Activated T-helper 2 cell treated with anti-CD3 and anti-CD28 coated beads, Interferon-gamma antibody, Interleukin-2, Interleukin-4, amounts not matched to agents 10 μg/mL and 5 μg/mL and 100 μg/mL, durations not matched to agents 14 hours and 24 hours and 36 hours (primary cell): ENCODE measurements at regions not wholly inside any gene's neighbourhood (a gene's known extent, or its start where the extent isn't known, plus 50 kb on each side); places are given as distances from the start of the nearest gene placed in this dataset.

Source experiments
- DNase-seq: peaks from one replicate; pipeline ENCODE4 v3.0.0; 2021; ENCODE audit warnings: low spot score
- H3K27ac Mint-ChIP-seq: one replicate; pipeline ENCODE4 v1.8.0; 2021; ENCODE audit warnings: mixed read lengths
- H3K27me3 Mint-ChIP-seq: one replicate; pipeline ENCODE4 v1.8.0; 2021; ENCODE audit warnings: low read depth, mixed read lengths
- H3K36me3 Mint-ChIP-seq: one replicate; pipeline ENCODE4 v1.8.0; 2021; ENCODE audit warnings: low read depth, mixed read lengths
- H3K4me1 Mint-ChIP-seq: one replicate; pipeline ENCODE4 v1.8.0; 2021; ENCODE audit warnings: low read depth, mixed read lengths
- H3K4me3 Mint-ChIP-seq: one replicate; pipeline ENCODE4 v1.8.0; 2021; ENCODE audit warnings: low read depth, mild to moderate bottlenecking, moderate library complexity, mixed read lengths
- H3K9me3 Mint-ChIP-seq: one replicate; pipeline ENCODE4 v1.8.0; 2021; ENCODE audit warnings: mixed read lengths
- intact Hi-C: fragments of 100-400 bp; cut with micrococcal nuclease; formaldehyde crosslinking; loops from one replicate; pipeline ENCODE4 v1.15.1; 2023

GRCh38 chr3:1954632-1955031 is 144.0 kb upstream of the CNTN4 start:
- no peaks in the 10 kb centered on the region for H3K36me3 Mint-ChIP-seq
- no peak for DNase-seq
- no peak overlapping the region for H3K27ac Mint-ChIP-seq
- intact Hi-C loops = no loop called here
- peaks cover 18% of the 10 kb centered on the region for H3K9me3 Mint-ChIP-seq
- H3K27me3 Mint-ChIP-seq = no peaks in the 10 kb centered on the region
- no peak overlapping the region for H3K4me3 Mint-ChIP-seq
- peaks cover 2% of the 10 kb centered on the region for H3K4me1 Mint-ChIP-seq

- Mint-ChIP-seq H3K9me3 (peaks cover 18% of the 10 kb centered on the region), H3K27ac (no peak overlapping the region), H3K27me3 (no peaks in the 10 kb centered on the region), H3K4me3 (no peak overlapping the region), H3K4me1 (peaks cover 2% of the 10 kb centered on the region), H3K36me3 (no peaks in the 10 kb centered on the region)
- DNase-seq = no peak
- intact Hi-C loops = no loop called here
Measured at GRCh38 chr3:1955170-1955569, 143.5 kb upstream of the CNTN4 start.

- Mint-ChIP-seq H3K4me1 (peaks cover 2% of the 10 kb centered on the region), H3K36me3 (no peaks in the 10 kb centered on the region), H3K4me3 (no peak overlapping the region), H3K9me3 (peaks cover 18% of the 10 kb centered on the region), H3K27ac (no peak overlapping the region), H3K27me3 (no peaks in the 10 kb centered on the region)
- DNase-seq = no peak
- intact Hi-C loops = no loop called here
Measured at GRCh38 chr3:1955750-1956149, 142.9 kb upstream of the CNTN4 start.

GRCh38 chr3:1960506-1960905 is 138.2 kb upstream of the CNTN4 start:
- Mint-ChIP-seq H3K27ac (no peak overlapping the region), H3K4me1 (no peaks in the 10 kb centered on the region), H3K4me3 (no peak overlapping the region), H3K36me3 (no peaks in the 10 kb centered on the region), H3K9me3 (peaks cover 18% of the 10 kb centered on the region), H3K27me3 (no peaks in the 10 kb centered on the region)
- intact Hi-C loops = no loop called here
- no peak for DNase-seq

GRCh38 chr3:1962396-1963088 is 136.1 kb upstream of the CNTN4 start:
- intact Hi-C loops = no loop called here
- no peaks in the 10 kb centered on the region for H3K36me3 Mint-ChIP-seq
- no peak for DNase-seq
- H3K9me3 Mint-ChIP-seq = peaks cover 10% of the 10 kb centered on the region
- H3K27ac Mint-ChIP-seq = no peak overlapping the region
- H3K27me3 Mint-ChIP-seq = no peaks in the 10 kb centered on the region
- no peak overlapping the region for H3K4me3 Mint-ChIP-seq
- H3K4me1 Mint-ChIP-seq = no peaks in the 10 kb centered on the region

- no peaks in the 10 kb centered on the region for H3K27me3 Mint-ChIP-seq
- H3K27ac Mint-ChIP-seq = no peak overlapping the region
- H3K9me3 Mint-ChIP-seq = peaks cover 5% of the 10 kb centered on the region
- intact Hi-C loops = no loop called here
- H3K4me3 Mint-ChIP-seq = no peak overlapping the region
- H3K4me1 Mint-ChIP-seq = no peaks in the 10 kb centered on the region
- no peaks in the 10 kb centered on the region for H3K36me3 Mint-ChIP-seq
- no peak for DNase-seq
Measured at GRCh38 chr3:1963896-1964295, 134.8 kb upstream of the CNTN4 start.

GRCh38 chr3:1967525-1967924 is 131.1 kb upstream of the CNTN4 start:
- Mint-ChIP-seq H3K27me3 (no peaks in the 10 kb centered on the region), H3K4me1 (no peaks in the 10 kb centered on the region), H3K4me3 (no peak overlapping the region), H3K27ac (no peak overlapping the region), H3K9me3 (no peaks in the 10 kb centered on the region), H3K36me3 (no peaks in the 10 kb centered on the region)
- intact Hi-C loops = no loop called here
- no peak for DNase-seq

GRCh38 chr3:1969281-1969680 is 129.4 kb upstream of the CNTN4 start:
- H3K27me3 Mint-ChIP-seq = no peaks in the 10 kb centered on the region
- DNase-seq = no peak
- H3K36me3 Mint-ChIP-seq = no peaks in the 10 kb centered on the region
- intact Hi-C loops = no loop called here
- no peak overlapping the region for H3K27ac Mint-ChIP-seq
- no peaks in the 10 kb centered on the region for H3K4me1 Mint-ChIP-seq
- no peaks in the 10 kb centered on the region for H3K9me3 Mint-ChIP-seq
- H3K4me3 Mint-ChIP-seq = no peak overlapping the region

GRCh38 chr3:1971780-1972179 is 126.9 kb upstream of the CNTN4 start:
- intact Hi-C loops = no loop called here
- no peak overlapping the region for H3K27ac Mint-ChIP-seq
- H3K4me1 Mint-ChIP-seq = no peaks in the 10 kb centered on the region
- H3K9me3 Mint-ChIP-seq = no peaks in the 10 kb centered on the region
- H3K36me3 Mint-ChIP-seq = no peaks in the 10 kb centered on the region
- H3K27me3 Mint-ChIP-seq = no peaks in the 10 kb centered on the region
- no peak for DNase-seq
- no peak overlapping the region for H3K4me3 Mint-ChIP-seq

GRCh38 chr3:1979961-1980615 is 118.6 kb upstream of the CNTN4 start:
- no peaks in the 10 kb centered on the region for H3K36me3 Mint-ChIP-seq
- H3K4me3 Mint-ChIP-seq = no peak overlapping the region
- H3K4me1 Mint-ChIP-seq = no peaks in the 10 kb centered on the region
- intact Hi-C loops = no loop called here
- no peak for DNase-seq
- H3K9me3 Mint-ChIP-seq = no peaks in the 10 kb centered on the region
- H3K27me3 Mint-ChIP-seq = no peaks in the 10 kb centered on the region
- no peak overlapping the region for H3K27ac Mint-ChIP-seq

GRCh38 chr3:1987980-1988379 is 110.7 kb upstream of the CNTN4 start:
- Mint-ChIP-seq H3K4me3 (no peak overlapping the region), H3K27me3 (no peaks in the 10 kb centered on the region), H3K9me3 (no peaks in the 10 kb centered on the region), H3K27ac (no peak overlapping the region), H3K4me1 (no peaks in the 10 kb centered on the region), H3K36me3 (no peaks in the 10 kb centered on the region)
- intact Hi-C loops = no loop called here
- DNase-seq = no peak

- Mint-ChIP-seq H3K9me3 (peaks cover 5% of the 10 kb centered on the region), H3K4me3 (no peak overlapping the region), H3K27me3 (no peaks in the 10 kb centered on the region), H3K36me3 (no peaks in the 10 kb centered on the region), H3K4me1 (no peaks in the 10 kb centered on the region), H3K27ac (no peak overlapping the region)
- intact Hi-C loops = no loop called here
- DNase-seq = no peak
Measured at GRCh38 chr3:1998739-1999138, 99.9 kb upstream of the CNTN4 start.

GRCh38 chr3:2001306-2002108 is 97.2 kb upstream of the CNTN4 start:
- Mint-ChIP-seq H3K9me3 (peaks cover 12% of the 10 kb centered on the region), H3K4me3 (no peak overlapping the region), H3K27me3 (no peaks in the 10 kb centered on the region), H3K4me1 (no peaks in the 10 kb centered on the region), H3K36me3 (no peaks in the 10 kb centered on the region), H3K27ac (no peak overlapping the region)
- intact Hi-C loops = no loop called here
- DNase-seq = no peak
